Skeletal muscle satellite cell (primary cell): ENCODE measurements at regions not wholly inside any gene's neighbourhood (a gene's known extent, or its start where the extent isn't known, plus 50 kb on each side); places are given as distances from the start of the nearest gene placed in this dataset.
"Not testable (repeated sequence)": the region's sequence is repeated elsewhere in the genome, so short reads cannot be mapped to it uniquely, and the experiment has no call there.

ENCODE experiments used
- H3K27me3 ChIP-seq: 2 replicates; pipeline ENCODE4 v1.7.0; 2013; ENCODE audit warnings: low read length; ENCODE audit not compliant: control insufficient read depth, insufficient read depth
- H3K36me3 ChIP-seq: 2 replicates; pipeline ENCODE4 v1.7.0; 2013; ENCODE audit warnings: mild to moderate bottlenecking, control low read depth, low read length; ENCODE audit not compliant: insufficient read depth
- H3K4me1 ChIP-seq: 2 replicates; pipeline ENCODE4 v1.7.0; 2013; ENCODE audit warnings: low read length; ENCODE audit not compliant: control insufficient read depth, insufficient read depth
- H3K4me2 ChIP-seq: 2 replicates; pipeline ENCODE4 v1.7.0; 2013; ENCODE audit warnings: mild to moderate bottlenecking, low read length
- H3K4me3 ChIP-seq: 2 replicates; pipeline ENCODE4 v1.7.0; 2013; ENCODE audit warnings: low read length
- H3K9ac ChIP-seq: 2 replicates; pipeline ENCODE4 v1.7.0; 2013; ENCODE audit warnings: mild to moderate bottlenecking, low read depth, low read length, moderate library complexity
- H3K9me3 ChIP-seq: replicated peaks from 2 replicates; pipeline ENCODE4 v1.7.0; 2013; ENCODE audit warnings: mild to moderate bottlenecking, control low read depth, low read length

DNA sequence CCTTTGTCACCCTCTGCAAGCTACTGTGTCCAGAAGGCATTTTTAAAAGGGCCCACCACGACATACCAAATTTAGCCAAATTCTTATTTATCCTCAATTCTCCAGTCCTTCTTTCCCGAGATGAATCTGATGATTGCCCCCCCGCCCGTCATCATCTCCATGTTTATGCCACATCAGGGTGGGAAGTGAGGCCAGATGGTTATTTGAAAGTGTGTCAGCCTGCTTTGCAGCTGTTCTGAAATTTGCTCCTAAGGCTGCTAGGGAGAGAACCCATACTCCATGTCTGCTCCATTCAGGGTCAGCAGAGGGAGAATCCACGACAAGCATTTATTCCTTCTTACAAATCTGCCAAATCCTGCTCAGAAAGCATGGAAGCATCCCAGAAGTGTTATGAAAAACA, 337.8 kb downstream of the ADAMTS20 start:
- no peaks in the 10 kb centered on the region for H3K9me3 ChIP-seq
- no peaks in the 10 kb centered on the region for H3K27me3 ChIP-seq
- H3K4me3 ChIP-seq: no peak overlapping the region
- H3K36me3 ChIP-seq: no peaks in the 10 kb centered on the region
- no peak overlapping the region for H3K9ac ChIP-seq
- H3K4me1 ChIP-seq: peaks cover 18% of the 10 kb centered on the region
- no peak overlapping the region for H3K4me2 ChIP-seq

DNA sequence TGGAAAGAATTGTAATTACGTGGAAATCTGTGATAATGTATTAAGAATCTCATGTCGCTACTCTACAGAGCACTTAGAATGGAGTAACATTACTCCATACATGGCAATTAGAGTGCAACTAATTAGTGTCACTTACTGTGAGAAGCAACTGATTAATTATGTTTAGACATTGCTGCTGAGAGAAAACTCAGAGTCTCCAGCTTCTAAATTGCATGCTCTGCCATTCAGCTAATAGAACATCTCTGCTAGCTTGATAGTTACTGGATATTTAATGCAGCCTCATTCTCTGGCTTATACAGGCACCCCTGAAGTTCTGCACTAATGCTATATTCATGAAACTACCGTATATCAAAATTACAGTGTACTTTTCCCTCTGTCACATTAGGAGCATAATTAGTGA, 338.4 kb downstream of the ADAMTS20 start:
- H3K4me2 ChIP-seq: no peak overlapping the region
- no peaks in the 10 kb centered on the region for H3K9me3 ChIP-seq
- no peak overlapping the region for H3K4me3 ChIP-seq
- peaks cover 21% of the 10 kb centered on the region for H3K4me1 ChIP-seq
- H3K36me3 ChIP-seq: no peaks in the 10 kb centered on the region
- no peaks in the 10 kb centered on the region for H3K27me3 ChIP-seq
- H3K9ac ChIP-seq: no peak overlapping the region

DNA sequence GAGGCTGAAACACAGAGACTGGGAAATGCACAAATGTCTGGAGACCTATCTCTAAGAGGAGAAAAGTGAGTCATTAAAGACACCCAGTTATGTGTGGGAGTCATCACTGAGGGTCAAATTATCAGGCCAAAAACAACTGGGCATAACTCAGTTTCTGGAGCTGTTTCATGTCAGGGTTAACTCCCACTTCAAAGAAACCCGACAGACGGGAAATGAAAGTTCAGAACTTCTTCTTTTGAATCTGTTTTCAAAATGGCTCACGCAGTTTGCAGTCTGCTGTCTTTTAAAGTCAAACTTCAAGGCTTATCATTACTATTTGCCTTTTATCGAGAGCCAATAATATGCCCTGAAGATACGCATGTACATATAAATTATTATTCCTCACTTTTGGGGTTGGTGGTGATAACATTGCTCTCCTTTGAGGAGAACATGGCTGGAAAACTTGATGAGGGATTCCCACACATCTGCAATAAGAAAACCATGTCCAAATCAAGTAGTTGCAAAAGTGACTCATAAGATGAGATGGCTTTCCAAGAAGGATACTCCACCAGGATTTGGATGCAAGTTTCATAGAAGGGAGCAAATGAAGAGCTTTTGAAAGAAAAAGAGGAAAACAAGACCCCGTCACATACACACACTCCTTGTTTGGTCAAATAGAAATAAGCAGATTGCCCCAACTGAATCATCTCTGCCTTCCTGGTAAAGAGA, 341.4 kb downstream of the ADAMTS20 start:
- peaks cover 33% of the 10 kb centered on the region for H3K4me1 ChIP-seq
- no peaks in the 10 kb centered on the region for H3K27me3 ChIP-seq
- peak overlapping the region; percentile 3 for H3K4me3 ChIP-seq
- no peaks in the 10 kb centered on the region for H3K9me3 ChIP-seq
- H3K36me3 ChIP-seq: no peaks in the 10 kb centered on the region
- H3K4me2 ChIP-seq: peak overlapping the region; percentile 36
- peak overlapping the region; percentile 36 for H3K9ac ChIP-seq

DNA sequence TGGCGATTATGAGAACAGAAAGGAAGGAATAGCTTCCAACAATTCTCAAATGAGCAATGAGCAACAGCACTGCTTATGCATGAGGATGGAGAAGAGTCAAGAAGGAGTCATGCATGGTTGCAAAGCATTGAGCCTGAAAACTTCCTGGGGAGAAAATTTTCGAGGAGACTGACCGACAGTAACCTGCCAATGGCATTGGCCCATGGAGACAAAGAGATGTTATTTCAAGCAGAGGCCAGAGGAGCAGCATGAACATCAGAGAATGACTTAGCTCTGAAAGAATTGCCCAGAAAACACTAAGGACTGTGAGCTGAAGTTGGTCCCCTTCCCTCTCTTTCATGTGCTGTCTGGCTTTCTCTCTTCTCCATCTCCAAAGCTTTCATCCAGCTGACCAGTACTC, 343.4 kb downstream of the ADAMTS20 start:
- H3K4me3 ChIP-seq: no peak overlapping the region
- H3K4me1 ChIP-seq: peaks cover 33% of the 10 kb centered on the region
- no peaks in the 10 kb centered on the region for H3K27me3 ChIP-seq
- H3K9me3 ChIP-seq: no peaks in the 10 kb centered on the region
- no peaks in the 10 kb centered on the region for H3K36me3 ChIP-seq
- H3K9ac ChIP-seq: no peak overlapping the region
- H3K4me2 ChIP-seq: no peak overlapping the region

DNA sequence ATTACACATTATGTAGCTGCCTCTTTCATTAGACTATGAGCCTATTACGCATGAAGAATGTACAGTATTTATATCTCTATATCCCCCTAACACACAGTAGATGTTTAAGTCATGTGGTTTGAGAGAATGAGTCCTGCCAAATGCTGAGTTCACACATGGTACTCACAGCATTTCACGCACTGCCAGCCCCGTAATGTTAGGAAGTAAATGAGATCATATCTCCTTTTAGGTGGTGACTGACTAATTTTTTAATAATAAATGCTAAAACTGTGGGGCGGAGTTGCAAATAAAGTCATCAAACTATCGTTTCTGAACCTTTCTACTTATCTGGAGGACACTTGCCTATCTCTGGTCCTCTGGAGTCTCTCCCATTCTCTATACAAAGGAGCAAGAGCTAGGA, 343.8 kb downstream of the ADAMTS20 start:
- H3K4me2 ChIP-seq: no peak overlapping the region
- H3K9me3 ChIP-seq: no peaks in the 10 kb centered on the region
- H3K27me3 ChIP-seq: no peaks in the 10 kb centered on the region
- peaks cover 33% of the 10 kb centered on the region for H3K4me1 ChIP-seq
- no peak overlapping the region for H3K4me3 ChIP-seq
- no peak overlapping the region for H3K9ac ChIP-seq
- H3K36me3 ChIP-seq: no peaks in the 10 kb centered on the region

DNA sequence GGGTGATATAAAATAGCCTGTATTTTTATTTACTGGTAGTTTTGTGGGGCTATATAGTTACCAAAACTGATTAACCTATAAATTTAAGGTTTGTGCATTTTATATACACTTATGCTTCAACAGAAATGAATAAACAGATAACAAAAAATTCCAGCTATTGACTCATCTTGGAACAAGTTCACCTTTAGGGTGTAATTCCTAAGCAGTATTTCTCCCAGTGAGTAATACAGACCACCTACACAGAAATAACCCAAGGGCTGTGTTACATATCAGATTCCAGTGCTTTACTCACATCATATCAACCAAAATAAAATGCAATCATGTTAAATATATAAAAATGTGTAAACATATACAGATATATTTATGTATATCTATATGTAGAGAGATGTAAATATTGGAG, 345.6 kb downstream of the ADAMTS20 start:
- Histone ChIP-seq H3K4me1 (peaks cover 30% of the 10 kb centered on the region), H3K9ac (no peak overlapping the region), H3K36me3 (no peaks in the 10 kb centered on the region), H3K4me2 (no peak overlapping the region), H3K27me3 (no peaks in the 10 kb centered on the region), H3K4me3 (no peak overlapping the region), H3K9me3 (no peaks in the 10 kb centered on the region)

DNA sequence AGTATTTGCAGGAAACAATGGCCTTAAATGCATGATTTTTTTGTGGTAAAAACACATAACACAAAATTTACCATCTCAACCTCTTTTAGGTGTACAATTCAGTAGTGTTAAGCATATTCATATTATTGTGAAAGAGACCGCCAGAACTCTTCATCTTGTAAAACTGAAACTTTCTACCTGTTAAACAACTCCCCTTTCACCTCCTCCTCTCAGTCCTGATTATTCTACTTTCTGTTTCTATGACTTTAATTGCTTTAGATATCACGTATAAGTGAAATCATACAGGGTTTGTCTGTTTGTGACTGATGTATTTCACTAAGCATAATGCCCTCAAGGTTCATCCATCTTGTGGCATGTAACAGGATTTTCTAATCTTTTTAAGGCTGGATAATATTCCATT, 353.4 kb downstream of the ADAMTS20 start:
- H3K36me3 ChIP-seq: no peaks in the 10 kb centered on the region
- H3K4me3 ChIP-seq: no peak overlapping the region
- H3K9ac ChIP-seq: no peak overlapping the region
- H3K27me3 ChIP-seq: no peaks in the 10 kb centered on the region
- no peaks in the 10 kb centered on the region for H3K9me3 ChIP-seq
- no peaks in the 10 kb centered on the region for H3K4me1 ChIP-seq
- no peak overlapping the region for H3K4me2 ChIP-seq

DNA sequence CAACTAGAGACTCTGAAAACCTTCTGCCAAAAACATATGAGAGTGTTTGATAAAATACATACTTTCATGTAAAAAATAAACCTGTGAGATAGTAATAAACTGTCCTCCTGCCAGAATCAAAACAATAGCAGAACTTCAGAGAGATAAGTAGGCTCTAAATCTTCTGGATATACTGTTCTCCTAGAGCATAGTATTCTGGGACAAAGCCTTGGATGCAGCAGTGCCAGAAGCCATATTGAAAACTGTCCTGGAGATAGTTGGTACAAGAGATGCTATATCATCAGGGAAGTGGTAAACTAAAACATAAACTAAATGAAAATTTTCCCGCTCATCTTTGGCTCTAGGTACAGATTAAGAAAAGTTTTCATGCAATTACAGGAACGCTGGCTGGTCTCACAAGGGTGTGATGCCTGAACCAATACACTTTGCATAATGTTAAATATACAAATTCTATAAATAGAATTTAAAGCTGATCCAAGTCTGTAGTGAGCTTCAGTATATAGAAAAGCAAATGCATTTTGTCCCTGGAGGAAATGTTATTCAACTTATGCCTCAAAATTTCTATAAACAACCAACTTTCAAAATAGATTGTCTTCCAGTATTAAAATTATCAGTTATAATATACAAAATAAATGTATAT, 355.6 kb downstream of the ADAMTS20 start:
- Histone ChIP-seq H3K9me3 (no peaks in the 10 kb centered on the region), H3K4me2 (no peak overlapping the region), H3K4me3 (no peak overlapping the region), H3K27me3 (no peaks in the 10 kb centered on the region), H3K9ac (no peak overlapping the region), H3K36me3 (no peaks in the 10 kb centered on the region), H3K4me1 (no peaks in the 10 kb centered on the region)

DNA sequence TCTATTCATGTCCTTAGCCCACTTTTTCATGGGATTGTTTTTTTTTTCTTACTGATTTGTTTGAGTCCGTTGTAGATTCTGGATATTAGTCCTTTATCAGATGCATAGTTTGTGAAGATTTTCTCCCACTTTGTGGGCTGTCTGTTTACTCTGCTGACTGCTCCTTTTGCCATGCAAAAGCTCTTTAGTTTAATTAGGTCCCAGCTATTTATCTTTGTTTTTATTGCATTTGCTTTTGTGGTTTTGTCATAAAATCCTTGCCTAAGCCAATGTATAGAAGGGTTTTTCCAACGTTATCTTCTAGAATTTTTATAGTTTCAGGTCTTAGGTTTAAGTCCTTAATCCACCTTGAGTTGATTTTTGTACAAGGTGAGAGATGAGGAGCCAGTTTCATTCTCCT, 358.9 kb downstream of the ADAMTS20 start:
- not testable (repeated sequence) for H3K4me3 ChIP-seq, H3K4me1 ChIP-seq, H3K9me3 ChIP-seq, H3K36me3 ChIP-seq, H3K27me3 ChIP-seq, H3K9ac ChIP-seq, H3K4me2 ChIP-seq

DNA sequence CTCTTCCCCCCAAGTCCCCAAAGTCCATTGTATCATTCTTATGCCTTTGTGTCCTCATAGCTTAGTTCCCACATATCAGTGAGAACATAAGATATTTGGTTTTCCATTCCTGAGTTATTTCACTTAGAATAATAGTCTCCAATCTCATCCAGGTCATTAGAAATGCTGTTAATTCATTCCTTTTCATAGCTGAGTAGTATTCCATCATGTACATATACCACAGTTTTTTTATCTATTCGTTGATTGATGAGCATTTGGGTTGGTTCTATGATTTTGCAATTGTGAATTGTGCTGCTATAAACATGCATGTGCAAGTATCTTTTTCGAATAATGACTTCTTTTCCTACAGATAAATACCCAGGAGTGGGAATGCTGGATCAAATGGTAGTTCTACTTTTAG, 359.6 kb downstream of the ADAMTS20 start:
- H3K9me3 ChIP-seq, H3K9ac ChIP-seq, H3K36me3 ChIP-seq, H3K4me2 ChIP-seq, H3K4me3 ChIP-seq, H3K4me1 ChIP-seq, H3K27me3 ChIP-seq: not testable (repeated sequence)

DNA sequence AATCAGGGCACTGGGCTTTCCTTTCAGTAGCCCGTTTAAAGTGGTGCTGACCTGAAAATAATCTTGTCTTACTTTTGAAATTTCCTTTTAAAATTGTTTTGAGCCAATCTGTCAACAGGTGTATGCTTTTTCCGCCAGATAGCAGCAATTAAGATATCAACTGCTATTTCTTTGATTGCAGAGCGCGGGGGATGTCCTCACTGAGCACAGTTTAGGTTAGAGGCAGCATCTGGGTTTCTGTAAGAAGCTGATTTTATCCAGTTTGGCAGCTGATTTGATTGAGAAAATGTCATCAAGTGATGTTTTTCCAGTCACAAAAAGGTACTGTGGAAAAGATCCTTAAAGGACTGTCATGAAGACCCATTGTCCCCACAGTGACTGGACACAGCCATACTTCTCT, 371.8 kb downstream of the ADAMTS20 start:
- no peaks in the 10 kb centered on the region for H3K4me1 ChIP-seq
- no peak overlapping the region for H3K4me3 ChIP-seq
- H3K4me2 ChIP-seq: no peak overlapping the region
- H3K9ac ChIP-seq: no peak overlapping the region
- no peaks in the 10 kb centered on the region for H3K27me3 ChIP-seq
- H3K36me3 ChIP-seq: no peaks in the 10 kb centered on the region
- H3K9me3 ChIP-seq: no peaks in the 10 kb centered on the region

DNA sequence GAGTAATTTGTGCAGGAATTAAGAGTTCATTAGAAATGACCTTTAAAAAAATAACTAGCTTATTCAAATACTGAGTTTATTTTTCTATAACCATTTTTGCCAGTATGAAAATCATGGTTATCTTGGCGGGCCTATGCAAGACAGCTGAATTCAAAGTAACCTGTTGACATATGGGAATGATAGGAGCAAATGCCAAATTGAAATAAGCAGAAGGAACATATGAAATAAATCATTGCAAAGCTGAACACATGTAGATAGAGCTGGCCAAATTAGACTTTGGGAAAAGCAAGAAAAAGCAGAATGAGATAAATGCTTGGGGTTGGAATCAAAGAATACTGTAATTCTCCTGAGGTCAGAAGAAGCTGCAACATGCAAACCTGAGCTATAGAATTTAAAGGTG, 372.5 kb downstream of the ADAMTS20 start:
- H3K4me1 ChIP-seq: no peaks in the 10 kb centered on the region
- no peaks in the 10 kb centered on the region for H3K36me3 ChIP-seq
- no peak overlapping the region for H3K9ac ChIP-seq
- H3K9me3 ChIP-seq: no peaks in the 10 kb centered on the region
- H3K4me2 ChIP-seq: no peak overlapping the region
- H3K4me3 ChIP-seq: no peak overlapping the region
- H3K27me3 ChIP-seq: no peaks in the 10 kb centered on the region
